K562 (cell line): ENCODE measurements at regions not wholly inside any gene's neighbourhood (a gene's known extent, or its start where the extent isn't known, plus 50 kb on each side); places are given as distances from the start of the nearest gene placed in this dataset.

Source experiments
- CHD7 ChIP-seq: fragments of 200-600 bp; sonication (generic); IDR thresholded peaks from one replicate; pipeline ENCODE4 v1.6.1; 2012; ENCODE audit warnings: mild to moderate bottlenecking, low read depth, low read length, inconsistent platforms
- CREB3 ChIP-seq: fragments of 450-650 bp; conservative IDR thresholded peaks from 2 replicates; pipeline ENCODE4 v1.6.1; 2016; ENCODE audit warnings: missing genetic modification characterization, low read depth, mild to moderate bottlenecking, missing compliant biosample characterization, moderate library complexity
- E2F3 ChIP-seq: fragments of 250-450 bp; sonication (Bioruptor Pico); IDR thresholded peaks from 2 replicates; pipeline ENCODE4 v1.4.0; 2020; ENCODE audit warnings: mild to moderate bottlenecking
- MTA1 ChIP-seq: fragments of 450-650 bp; IDR thresholded peaks from 2 replicates; pipeline ENCODE4 v1.6.1; 2017; ENCODE audit warnings: borderline replicate concordance
- NFATC3 ChIP-seq: fragments of 450-650 bp; IDR thresholded peaks from 2 replicates; pipeline ENCODE4 v1.6.1; 2017; ENCODE audit warnings: mild to moderate bottlenecking
- RAD21 ChIP-seq, 2 experiments: fragments of 250-450 bp in 1 of 2; fragments of 450-650 bp in 1 of 2; sonication (Bioruptor Pico) in 1 of 2; formaldehyde crosslinking in 1 of 2; IDR thresholded peaks in 1 of 2; conservative IDR thresholded peaks in 1 of 2; 2 replicates each; pipeline versions ENCODE4 v1.4.0 to v1.8.0; 2020 to 2022; ENCODE audit warnings: mild to moderate bottlenecking in 2 of 2, moderate library complexity in 1 of 2
- RUNX1 ChIP-seq: sonication (generic); IDR thresholded peaks from 2 replicates; pipeline ENCODE4 v1.6.1; 2016; ENCODE audit warnings: antibody characterized with exemption, low read depth
- TF ChIP-seq, protein P1 (sequence below): sonication (generic); formaldehyde crosslinking; IDR thresholded peaks from 2 replicates; pipeline ENCODE4 v1.8.0; 2022; ENCODE audit warnings: missing genetic modification reagents, mild to moderate bottlenecking, borderline replicate concordance
- TF ChIP-seq, protein P2 (sequence below): fragments of 250-450 bp; sonication (Bioruptor Pico); IDR thresholded peaks from 2 replicates; pipeline ENCODE4 v1.5.0; 2021; ENCODE audit warnings: mild to moderate bottlenecking, moderate library complexity
- TF ChIP-seq, protein P3 (sequence below): fragments of 450-650 bp; IDR thresholded peaks from 2 replicates; pipeline ENCODE4 v1.6.1; 2017; ENCODE audit warnings: mild to moderate bottlenecking, moderate library complexity

DNA sequence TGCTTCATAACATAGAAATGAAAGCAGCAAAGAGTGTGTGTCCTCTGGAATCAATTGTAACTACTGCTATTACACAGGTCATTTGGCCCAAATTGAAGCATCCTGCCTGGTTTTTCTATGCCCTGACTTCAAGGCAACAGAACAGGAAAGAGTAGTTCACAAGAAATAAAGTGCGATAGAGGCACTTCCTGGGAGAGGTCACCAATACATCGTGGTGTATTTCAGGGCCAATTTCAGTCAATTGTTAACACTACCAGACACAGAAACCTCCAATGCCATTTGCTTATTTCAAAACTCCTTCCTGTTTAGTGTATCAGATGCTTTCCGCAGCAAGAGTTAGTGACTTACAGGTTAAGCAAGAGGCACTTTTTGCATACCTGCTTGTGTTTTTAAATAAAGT, 292.1 kb downstream of the ETAA1 start (continued):
- TF ChIP-seq CHD7 (no peak), CREB3 (no peak), NFATC3 (no peak), RAD21 (CRISPR knock-in tag; conservative IDR thresholded peaks at IDR 0.05 in 1 of 2, IDR thresholded peaks at IDR 0.05 in 1 of 2) (no peak), E2F3 (no peak), RUNX1 (no peak), MTA1 (no peak)
- TF ChIP-seq, protein P1, sequence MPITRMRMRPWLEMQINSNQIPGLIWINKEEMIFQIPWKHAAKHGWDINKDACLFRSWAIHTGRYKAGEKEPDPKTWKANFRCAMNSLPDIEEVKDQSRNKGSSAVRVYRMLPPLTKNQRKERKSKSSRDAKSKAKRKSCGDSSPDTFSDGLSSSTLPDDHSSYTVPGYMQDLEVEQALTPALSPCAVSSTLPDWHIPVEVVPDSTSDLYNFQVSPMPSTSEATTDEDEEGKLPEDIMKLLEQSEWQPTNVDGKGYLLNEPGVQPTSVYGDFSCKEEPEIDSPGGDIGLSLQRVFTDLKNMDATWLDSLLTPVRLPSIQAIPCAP = no peak
- TF ChIP-seq, protein P2, sequence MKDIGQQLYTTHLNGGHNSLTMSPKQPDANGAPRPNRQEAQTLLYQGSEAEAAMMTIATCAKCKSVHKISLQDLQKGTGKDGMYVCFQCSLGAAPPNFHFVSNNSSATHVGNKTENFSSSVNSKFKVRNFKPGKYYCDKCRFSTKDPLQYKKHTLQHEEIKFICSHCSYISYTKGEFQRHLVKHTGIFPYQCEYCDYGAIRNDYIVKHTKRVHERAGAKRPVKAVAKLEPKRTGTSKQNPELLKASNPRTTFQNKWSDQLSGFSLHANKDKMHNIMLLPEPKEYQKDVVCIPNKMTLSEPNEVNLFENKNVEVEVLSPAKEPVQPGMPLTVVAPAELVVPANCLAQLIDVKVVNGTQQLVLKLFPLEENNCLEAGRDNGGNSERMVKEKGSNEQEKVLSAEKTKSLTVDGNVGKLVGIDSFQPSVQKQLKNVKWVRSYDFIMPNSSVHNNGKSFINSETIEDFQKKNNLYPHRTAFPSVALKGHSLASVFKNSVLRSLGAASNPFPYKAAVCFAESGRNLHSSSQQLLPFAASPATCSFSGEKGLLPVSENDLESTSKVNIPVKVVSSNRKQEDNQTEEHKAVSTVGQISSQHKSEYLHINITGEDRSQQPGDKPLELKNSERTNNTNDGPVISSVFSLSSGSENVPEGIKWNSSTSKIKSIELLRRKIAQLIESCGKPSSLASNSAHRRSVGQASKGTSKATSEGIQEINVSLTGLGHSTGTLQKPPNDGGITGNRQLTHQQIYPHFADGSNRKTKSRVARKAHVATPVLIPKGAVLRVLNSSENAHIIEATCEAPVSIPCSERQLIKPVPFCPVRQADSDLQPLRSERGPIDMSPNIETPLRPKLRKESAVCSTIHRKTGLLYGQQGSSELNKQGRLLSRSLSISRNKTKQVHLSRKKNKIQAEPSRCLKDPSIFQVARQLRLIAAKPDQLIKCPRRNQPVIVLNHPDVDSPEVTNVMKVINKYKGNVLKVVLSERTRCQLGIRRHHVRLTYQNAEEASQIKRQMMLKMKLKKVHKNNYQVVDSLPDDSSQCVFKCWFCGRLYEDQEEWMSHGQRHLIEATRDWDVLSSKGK (CRISPR knock-in tag) = no peak
- TF ChIP-seq, protein P3, sequence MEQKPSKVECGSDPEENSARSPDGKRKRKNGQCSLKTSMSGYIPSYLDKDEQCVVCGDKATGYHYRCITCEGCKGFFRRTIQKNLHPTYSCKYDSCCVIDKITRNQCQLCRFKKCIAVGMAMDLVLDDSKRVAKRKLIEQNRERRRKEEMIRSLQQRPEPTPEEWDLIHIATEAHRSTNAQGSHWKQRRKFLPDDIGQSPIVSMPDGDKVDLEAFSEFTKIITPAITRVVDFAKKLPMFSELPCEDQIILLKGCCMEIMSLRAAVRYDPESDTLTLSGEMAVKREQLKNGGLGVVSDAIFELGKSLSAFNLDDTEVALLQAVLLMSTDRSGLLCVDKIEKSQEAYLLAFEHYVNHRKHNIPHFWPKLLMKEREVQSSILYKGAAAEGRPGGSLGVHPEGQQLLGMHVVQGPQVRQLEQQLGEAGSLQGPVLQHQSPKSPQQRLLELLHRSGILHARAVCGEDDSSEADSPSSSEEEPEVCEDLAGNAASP = no peak
